ENCODE measurements at regions not wholly inside any gene's neighbourhood (a gene's known extent, or its start where the extent isn't known, plus 50 kb on each side); places are given as distances from the start of the nearest gene placed in this dataset.

DNA sequence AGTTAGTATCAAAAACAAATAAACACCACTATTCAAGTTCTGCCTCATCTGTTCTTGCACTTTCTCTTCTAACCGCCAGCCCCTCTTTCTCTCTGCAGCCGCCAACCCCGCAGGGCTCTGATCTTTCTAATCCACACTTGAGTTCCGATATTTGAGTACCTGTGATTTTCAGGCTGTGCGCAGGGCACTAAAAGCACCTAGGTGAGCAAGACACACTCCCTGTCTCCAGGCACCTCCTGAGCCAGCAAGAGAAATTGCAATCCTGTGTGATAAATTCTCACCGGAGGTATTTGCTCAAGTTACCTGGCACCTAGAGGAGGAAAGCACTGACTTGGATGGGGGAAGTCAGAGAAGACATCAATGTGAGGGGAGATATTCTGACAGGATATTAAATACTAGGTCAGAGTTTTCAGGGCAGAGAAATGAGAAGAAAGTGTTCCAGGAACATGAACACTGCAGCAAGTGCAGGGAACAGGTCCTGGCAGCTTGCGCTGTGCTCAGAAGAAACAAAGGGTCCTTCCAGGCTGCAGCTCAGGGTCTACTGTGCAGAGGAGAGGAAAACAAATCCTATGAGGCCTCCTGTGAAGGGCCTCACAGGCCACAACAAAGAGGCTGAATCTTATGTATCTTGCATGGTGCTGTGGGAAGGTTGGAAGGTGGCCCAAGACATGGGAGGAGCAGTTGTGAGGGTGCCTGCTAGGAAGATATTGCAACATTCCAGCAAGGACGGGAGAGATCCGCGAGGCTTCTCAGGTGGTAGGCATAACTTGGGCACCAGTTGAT, 568.7 kb upstream of the MGMT start:
- Histone ChIP-seq H3K27me3 (no peaks in the 10 kb centered on the region), H3K9me3 (peaks cover 0 to 7% (median 0%) of the 10 kb centered on the region in 3 donors), H3K4me3 (no peak overlapping the region), H3K36me3 (no peaks in the 10 kb centered on the region), H3K27ac (no peak overlapping the region), H3K4me1 (peaks cover 0 to 9% (median 0%) of the 10 kb centered on the region in 3 donors)
- no peak for DNase-seq
- TF ChIP-seq, protein P1, sequence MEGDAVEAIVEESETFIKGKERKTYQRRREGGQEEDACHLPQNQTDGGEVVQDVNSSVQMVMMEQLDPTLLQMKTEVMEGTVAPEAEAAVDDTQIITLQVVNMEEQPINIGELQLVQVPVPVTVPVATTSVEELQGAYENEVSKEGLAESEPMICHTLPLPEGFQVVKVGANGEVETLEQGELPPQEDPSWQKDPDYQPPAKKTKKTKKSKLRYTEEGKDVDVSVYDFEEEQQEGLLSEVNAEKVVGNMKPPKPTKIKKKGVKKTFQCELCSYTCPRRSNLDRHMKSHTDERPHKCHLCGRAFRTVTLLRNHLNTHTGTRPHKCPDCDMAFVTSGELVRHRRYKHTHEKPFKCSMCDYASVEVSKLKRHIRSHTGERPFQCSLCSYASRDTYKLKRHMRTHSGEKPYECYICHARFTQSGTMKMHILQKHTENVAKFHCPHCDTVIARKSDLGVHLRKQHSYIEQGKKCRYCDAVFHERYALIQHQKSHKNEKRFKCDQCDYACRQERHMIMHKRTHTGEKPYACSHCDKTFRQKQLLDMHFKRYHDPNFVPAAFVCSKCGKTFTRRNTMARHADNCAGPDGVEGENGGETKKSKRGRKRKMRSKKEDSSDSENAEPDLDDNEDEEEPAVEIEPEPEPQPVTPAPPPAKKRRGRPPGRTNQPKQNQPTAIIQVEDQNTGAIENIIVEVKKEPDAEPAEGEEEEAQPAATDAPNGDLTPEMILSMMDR (IDR thresholded peaks at IDR 0.05), result no peak
- no peak for TF ChIP-seq POLR2A (IDR thresholded peaks at IDR 0.05)
- intact Hi-C loops (cut with DNase I), result no loop called here
- 68 to 70% methylated on average over 9 to 10 of the region's 10 CpGs for WGBS, 2 donors

DNA sequence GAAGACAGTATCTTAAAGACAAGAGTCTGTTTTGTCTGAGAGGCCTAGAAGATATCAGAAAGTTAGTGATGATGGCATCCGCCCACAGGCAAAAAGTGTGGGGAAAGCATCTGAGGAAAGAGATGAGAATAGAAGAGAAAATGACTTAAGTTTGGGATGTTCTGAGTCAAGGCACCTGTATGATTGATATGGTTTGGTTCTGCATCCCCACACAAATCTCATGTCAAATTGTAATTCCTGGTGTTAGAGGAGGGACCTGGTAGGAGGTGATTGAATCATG, 568.2 kb upstream of the MGMT start:
- Histone ChIP-seq H3K4me3 (no peak overlapping the region), H3K27ac (no peak overlapping the region), H3K9me3 (peaks cover 0 to 7% (median 0%) of the 10 kb centered on the region in 3 donors), H3K4me1 (peaks cover 0 to 9% (median 0%) of the 10 kb centered on the region in 3 donors), H3K36me3 (no peaks in the 10 kb centered on the region), H3K27me3 (no peaks in the 10 kb centered on the region)
- no peak for DNase-seq
- TF ChIP-seq, protein P1 (IDR thresholded peaks at IDR 0.05), result no peak
- TF ChIP-seq POLR2A (IDR thresholded peaks at IDR 0.05), result no peak
- WGBS, 2 donors, result 93 to 95% methylated on average over 1 of the region's 1 CpG
- intact Hi-C loops (cut with DNase I), result no loop called here

DNA sequence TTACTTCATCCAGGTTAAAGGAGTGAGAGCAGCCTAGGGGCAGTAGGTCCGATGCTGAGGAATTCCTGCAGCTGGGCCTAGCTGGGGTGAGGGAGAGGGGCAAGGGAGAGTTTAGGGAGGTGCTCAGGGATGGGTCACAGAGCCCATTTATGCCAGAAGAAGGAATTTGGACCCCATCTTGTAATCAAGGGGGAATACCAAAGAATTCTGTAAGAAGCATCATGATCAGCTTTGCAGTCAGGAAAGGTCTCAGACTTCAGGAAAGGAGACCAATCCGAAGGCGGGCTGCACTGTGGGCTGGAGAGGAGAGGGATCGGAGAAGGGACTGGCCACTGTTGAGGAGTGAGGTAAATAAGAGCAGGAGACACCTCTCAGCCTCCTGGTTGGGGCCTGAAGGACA, 566.6 kb upstream of the MGMT start:
- peaks cover 0 to 9% (median 0%) of the 10 kb centered on the region in 3 donors for H3K4me1 ChIP-seq
- no peaks in the 10 kb centered on the region for H3K27me3 ChIP-seq
- no peak for TF ChIP-seq POLR2A (IDR thresholded peaks at IDR 0.05)
- TF ChIP-seq, protein P1 (IDR thresholded peaks at IDR 0.05), result no peak
- DNase-seq, result no peak
- H3K27ac ChIP-seq, result peak overlapping the region in 2 of 4 donors; percentile 7 to 13
- peaks cover 0 to 1% (median 0%) of the 10 kb centered on the region in 3 donors for H3K9me3 ChIP-seq
- WGBS, 2 donors, result 74 to 81% methylated on average over 4 of the region's 4 CpGs
- no peaks in the 10 kb centered on the region for H3K36me3 ChIP-seq
- intact Hi-C loops (cut with DNase I), result no loop called here
- H3K4me3 ChIP-seq, result no peak overlapping the region

- Histone ChIP-seq H3K4me3 (no peak overlapping the region), H3K9me3 (no peaks in the 10 kb centered on the region), H3K27me3 (no peaks in the 10 kb centered on the region), H3K36me3 (no peaks in the 10 kb centered on the region), H3K4me1 (peaks cover 0 to 9% (median 0%) of the 10 kb centered on the region in 3 donors), H3K27ac (peak overlapping the region in 1 of 4 donors; percentile 13)
- intact Hi-C loops (cut with DNase I), result no loop called here
- no peak for DNase-seq
- TF ChIP-seq, protein P1 (IDR thresholded peaks at IDR 0.05), result no peak
- no peak for TF ChIP-seq POLR2A (IDR thresholded peaks at IDR 0.05)
These were observed 565.8 kb upstream of the MGMT start for GRCh38 chr10:128901236-128901635.

DNA sequence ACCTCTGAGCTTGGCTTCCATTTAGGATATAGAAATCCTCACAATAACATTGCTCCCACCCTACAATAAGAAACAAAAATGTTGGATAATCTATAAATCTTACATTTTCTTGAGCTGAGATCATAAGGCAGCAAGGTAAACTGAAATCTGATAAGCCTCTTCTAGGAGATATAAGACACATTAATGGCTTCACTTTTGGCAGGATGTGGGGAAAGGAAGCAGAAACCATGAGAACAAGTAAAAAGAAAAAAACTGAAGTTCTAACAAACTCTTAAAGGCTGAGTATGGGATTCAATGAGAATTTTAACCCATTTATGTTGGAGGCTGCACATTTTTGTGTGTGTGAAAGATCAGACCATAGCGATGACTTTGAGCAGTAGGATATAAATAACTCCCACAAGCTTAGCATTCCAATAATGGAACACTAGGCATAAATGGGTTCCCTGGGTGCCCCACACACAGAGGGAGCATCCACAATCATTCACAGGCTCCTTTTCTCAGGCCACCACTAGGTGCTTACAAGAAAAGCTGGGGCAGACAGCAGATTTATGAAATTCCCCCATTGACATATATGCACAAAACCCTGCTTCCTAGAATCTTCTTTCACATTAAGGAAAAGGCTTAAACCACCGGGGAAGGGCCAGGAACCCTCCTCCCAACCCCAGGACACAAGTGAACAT, 564.9 kb upstream of the MGMT start:
- WGBS, 2 donors, result 50 to 82% methylated on average over 2 of the region's 2 CpGs
- intact Hi-C loops (cut with DNase I), result no loop called here
- no peak for DNase-seq
- Histone ChIP-seq H3K36me3 (no peaks in the 10 kb centered on the region), H3K27ac (peak overlapping the region in 1 of 4 donors; percentile 1), H3K27me3 (no peaks in the 10 kb centered on the region), H3K9me3 (no peaks in the 10 kb centered on the region), H3K4me3 (no peak overlapping the region), H3K4me1 (peaks cover 0 to 8% (median 0%) of the 10 kb centered on the region in 3 donors)
- TF ChIP-seq, protein P1 (IDR thresholded peaks at IDR 0.05), result no peak
- TF ChIP-seq POLR2A (IDR thresholded peaks at IDR 0.05), result no peak
